HCT116 (cell line): ENCODE measurements at regions not wholly inside any gene's neighbourhood (a gene's known extent, or its start where the extent isn't known, plus 50 kb on each side); places are given as distances from the start of the nearest gene placed in this dataset.

Source experiments
- ATAC-seq: fragments of 200-7000 bp; cut with Tn5 transposase; 2 replicates; pipeline ENCODE4 v1.9.1; 2020; ENCODE audit warnings: mild to moderate bottlenecking, moderate library complexity
- BruUV-seq: library from RNA; stranded (reverse); fragments of 400-500 nt; replicated peaks from 2 replicates; lab custom pipeline; 2021; lab: Mats Ljungman, UMichigan
- CTCF ChIA-PET: fragments of 300-600 bp; sonication (Branson Sonifier 250); formaldehyde crosslinking; loops from one replicate; lab custom pipeline; 2021; ENCODE audit warnings: antibody characterized with exemption; lab: Charles Lee
- POLR2A ChIA-PET: fragments of 300-600, 350-600 bp; sonication (Branson Sonifier 250); formaldehyde crosslinking; loops from one replicate; lab custom pipeline; 2021; ENCODE audit warnings: antibody characterized with exemption; lab: Charles Lee
- RAD21 ChIA-PET, 2 experiments: fragments of 300-600 bp; sonication (Branson Sonifier 250); formaldehyde crosslinking; loops; one replicate each; lab custom pipeline; 2023; ENCODE audit warnings: low total read pairs in 2 of 2; ENCODE audit not compliant: uncharacterized antibody in 2 of 2, unreplicated experiment in 2 of 2, low non-redundant PET in 1 of 2; lab: Charles Lee
- DNase-seq: peaks from one replicate; pipeline ENCODE4 v3.0.0-alpha.2; 2010; ENCODE audit warnings: low read depth, low spot score
- H2AFZ ChIP-seq: fragments of 200-600 bp; shearing (Covaris generic), sonication (generic); 2 replicates; pipeline ENCODE4 v1.6.1; 2017; ENCODE audit warnings: low read depth, mixed run types, mixed read lengths, antibody characterized with exemption, low read length; ENCODE audit not compliant: poor library complexity, severe bottlenecking
- H3K27ac ChIP-seq: 2 replicates; pipeline ENCODE4 v1.5.1; 2012; ENCODE audit warnings: low read depth, low read length
- H3K27me3 ChIP-seq: fragments of 200-600 bp; sonication (generic); 2 replicates; pipeline ENCODE4 v1.6.1; 2016; ENCODE audit warnings: mixed run types, low read length, mixed read lengths; ENCODE audit not compliant: insufficient read depth
- H3K36me3 ChIP-seq, 2 experiments: fragments of 200-500 bp in 1 of 2; fragments of 200-600 bp in 1 of 2; sonication (Bioruptor generic) in 1 of 2; sonication (generic) in 1 of 2; 2 replicates each; pipeline versions ENCODE4 v1.5.1 to v1.6.1; 2014 to 2016; ENCODE audit warnings: low read length in 2 of 2, inconsistent platforms in 1 of 2, mixed read lengths in 1 of 2, mixed run types in 1 of 2; ENCODE audit not compliant: insufficient read depth in 2 of 2, control insufficient read depth in 1 of 2
- H3K4me1 ChIP-seq, 2 experiments: fragments of 200-600 bp in 1 of 2; sonication (generic) in 1 of 2; 2 replicates each; pipeline versions ENCODE4 v1.5.1 to v1.6.1; 2012 to 2017; ENCODE audit warnings: low read length in 2 of 2, inconsistent platforms in 1 of 2, mild to moderate bottlenecking in 1 of 2, mixed read lengths in 1 of 2, mixed run types in 1 of 2, moderate library complexity in 1 of 2; ENCODE audit not compliant: insufficient read depth in 2 of 2, control insufficient read depth in 1 of 2
- H3K4me2 ChIP-seq: fragments of 200-600 bp; sonication (generic); 2 replicates; pipeline ENCODE4 v1.6.1; 2017; ENCODE audit warnings: mixed run types, low read length, mixed read lengths
- H3K4me3 ChIP-seq, 2 experiments: fragments of 200-600 bp in 1 of 2; sonication (generic) in 1 of 2; replicated peaks in 1 of 2; 2 replicates each; pipeline ENCODE4 v1.5.1; 2011 to 2016; ENCODE audit warnings: low read length in 2 of 2, control low read depth in 1 of 2, low read depth in 1 of 2, mild to moderate bottlenecking in 1 of 2, mixed read lengths in 1 of 2, mixed run types in 1 of 2
- H3K79me2 ChIP-seq: fragments of 200-600 bp; sonication (generic); 2 replicates; pipeline ENCODE4 v1.6.1; 2017; ENCODE audit warnings: mild to moderate bottlenecking, mixed run types, low read length, moderate library complexity, mixed read lengths; ENCODE audit not compliant: insufficient read depth
- H3K9ac ChIP-seq: fragments of 200-600 bp; sonication (generic); 2 replicates; pipeline ENCODE4 v1.6.1; 2016; ENCODE audit warnings: low read length, mixed read lengths
- H3K9me2 ChIP-seq: fragments of 200-600 bp; sonication (generic), shearing (Covaris generic); 2 replicates; pipeline ENCODE4 v1.6.1; 2017; ENCODE audit warnings: mixed run types, mild to moderate bottlenecking, moderate library complexity; ENCODE audit not compliant: insufficient read depth
- H3K9me3 ChIP-seq, 2 experiments: fragments of 200-500 bp in 1 of 2; fragments of 200-600 bp in 1 of 2; sonication (Bioruptor generic) in 1 of 2; sonication (generic) in 1 of 2; 2 replicates each; pipeline ENCODE4 v1.6.1; 2014 to 2017; ENCODE audit warnings: low read length in 2 of 2, mixed read lengths in 2 of 2, inconsistent platforms in 1 of 2, low read depth in 1 of 2, mild to moderate bottlenecking in 1 of 2, mixed run types in 1 of 2, moderate library complexity in 1 of 2; ENCODE audit not compliant: control insufficient read depth in 1 of 2, insufficient read depth in 1 of 2
- H4K20me1 ChIP-seq: fragments of 200-600 bp; sonication (generic), shearing (Covaris generic); 2 replicates; pipeline ENCODE4 v1.6.1; 2017; ENCODE audit warnings: mixed run types, mild to moderate bottlenecking, moderate library complexity; ENCODE audit not compliant: insufficient read depth
- FOSL1 ChIP-seq: IDR thresholded peaks from 2 replicates; pipeline ENCODE4 v1.6.1; 2012; ENCODE audit warnings: low read depth
- JUND ChIP-seq: IDR thresholded peaks from 2 replicates; pipeline ENCODE4 v1.6.1; 2012
- intact Hi-C: fragments of 100-400 bp; cut with micrococcal nuclease; formaldehyde crosslinking; loops from 2 replicates; pipeline ENCODE4 v1.10.0; 2022
- TF ChIP-seq, protein P1 (sequence below): IDR thresholded peaks from 2 replicates; pipeline ENCODE4 v1.6.1; 2011; ENCODE audit warnings: mild to moderate bottlenecking, low read length, moderate library complexity; ENCODE audit not compliant: insufficient replicate concordance; ENCODE audit errors: extremely low read depth
- TF ChIP-seq, protein P2 (sequence below), 3 experiments: fragments of 200-600 bp in 1 of 3; sonication (generic) in 1 of 3; IDR thresholded peaks in 2 of 3; conservative IDR thresholded peaks in 1 of 3; 2 replicates each; pipeline ENCODE4 v1.5.1; 2012 to 2017; ENCODE audit warnings: low read depth in 2 of 3, low read length in 2 of 3, antibody characterized with exemption in 1 of 3, borderline replicate concordance in 1 of 3, control low read depth in 1 of 3, mild to moderate bottlenecking in 1 of 3, mixed read lengths in 1 of 3, mixed run types in 1 of 3, moderate library complexity in 1 of 3; ENCODE audit not compliant: insufficient read depth in 1 of 3
- TF ChIP-seq, protein P3 (sequence below): IDR thresholded peaks from 2 replicates; pipeline ENCODE4 v1.6.1; 2012

- no peaks in the 10 kb centered on the region for H3K79me2 ChIP-seq
- no peaks in the 10 kb centered on the region for H3K9me3 ChIP-seq
- RAD21 ChIA-PET = no interaction called here
- POLR2A ChIA-PET = no interaction called here
- TF ChIP-seq FOSL1 (no peak), JUND (no peak)
- TF ChIP-seq, protein P1, sequence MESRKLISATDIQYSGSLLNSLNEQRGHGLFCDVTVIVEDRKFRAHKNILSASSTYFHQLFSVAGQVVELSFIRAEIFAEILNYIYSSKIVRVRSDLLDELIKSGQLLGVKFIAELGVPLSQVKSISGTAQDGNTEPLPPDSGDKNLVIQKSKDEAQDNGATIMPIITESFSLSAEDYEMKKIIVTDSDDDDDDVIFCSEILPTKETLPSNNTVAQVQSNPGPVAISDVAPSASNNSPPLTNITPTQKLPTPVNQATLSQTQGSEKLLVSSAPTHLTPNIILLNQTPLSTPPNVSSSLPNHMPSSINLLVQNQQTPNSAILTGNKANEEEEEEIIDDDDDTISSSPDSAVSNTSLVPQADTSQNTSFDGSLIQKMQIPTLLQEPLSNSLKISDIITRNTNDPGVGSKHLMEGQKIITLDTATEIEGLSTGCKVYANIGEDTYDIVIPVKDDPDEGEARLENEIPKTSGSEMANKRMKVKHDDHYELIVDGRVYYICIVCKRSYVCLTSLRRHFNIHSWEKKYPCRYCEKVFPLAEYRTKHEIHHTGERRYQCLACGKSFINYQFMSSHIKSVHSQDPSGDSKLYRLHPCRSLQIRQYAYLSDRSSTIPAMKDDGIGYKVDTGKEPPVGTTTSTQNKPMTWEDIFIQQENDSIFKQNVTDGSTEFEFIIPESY = no peak
- TF ChIP-seq, protein P2, sequence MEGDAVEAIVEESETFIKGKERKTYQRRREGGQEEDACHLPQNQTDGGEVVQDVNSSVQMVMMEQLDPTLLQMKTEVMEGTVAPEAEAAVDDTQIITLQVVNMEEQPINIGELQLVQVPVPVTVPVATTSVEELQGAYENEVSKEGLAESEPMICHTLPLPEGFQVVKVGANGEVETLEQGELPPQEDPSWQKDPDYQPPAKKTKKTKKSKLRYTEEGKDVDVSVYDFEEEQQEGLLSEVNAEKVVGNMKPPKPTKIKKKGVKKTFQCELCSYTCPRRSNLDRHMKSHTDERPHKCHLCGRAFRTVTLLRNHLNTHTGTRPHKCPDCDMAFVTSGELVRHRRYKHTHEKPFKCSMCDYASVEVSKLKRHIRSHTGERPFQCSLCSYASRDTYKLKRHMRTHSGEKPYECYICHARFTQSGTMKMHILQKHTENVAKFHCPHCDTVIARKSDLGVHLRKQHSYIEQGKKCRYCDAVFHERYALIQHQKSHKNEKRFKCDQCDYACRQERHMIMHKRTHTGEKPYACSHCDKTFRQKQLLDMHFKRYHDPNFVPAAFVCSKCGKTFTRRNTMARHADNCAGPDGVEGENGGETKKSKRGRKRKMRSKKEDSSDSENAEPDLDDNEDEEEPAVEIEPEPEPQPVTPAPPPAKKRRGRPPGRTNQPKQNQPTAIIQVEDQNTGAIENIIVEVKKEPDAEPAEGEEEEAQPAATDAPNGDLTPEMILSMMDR (IDR thresholded peaks at IDR 0.05 in 2 of 3, conservative IDR thresholded peaks at IDR 0.05 in 1 of 3; ENCODE audit: borderline replicate concordance in 1 of 3, insufficient read depth in 1 of 3, low read depth in 2 of 3, low read length in 2 of 3) = no peak
- TF ChIP-seq, protein P3, sequence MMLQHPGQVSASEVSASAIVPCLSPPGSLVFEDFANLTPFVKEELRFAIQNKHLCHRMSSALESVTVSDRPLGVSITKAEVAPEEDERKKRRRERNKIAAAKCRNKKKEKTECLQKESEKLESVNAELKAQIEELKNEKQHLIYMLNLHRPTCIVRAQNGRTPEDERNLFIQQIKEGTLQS = no peak
- DNase-seq (no peak), ATAC-seq (no peak)
- CTCF ChIA-PET = no interaction called here
- H3K36me3 ChIP-seq = no peaks in the 10 kb centered on the region
- intact Hi-C loops = no loop called here
- no peak overlapping the region for H3K27ac ChIP-seq
- no peak overlapping the region for H3K4me2 ChIP-seq
- peaks cover 24% of the 10 kb centered on the region; the same call in 1 of the 2 replicates for H3K27me3 ChIP-seq
- BruUV-seq = no TSS peak
- H2AFZ ChIP-seq = no peak overlapping the region
- no peak overlapping the region for H3K4me3 ChIP-seq
- no peak overlapping the region for H3K9ac ChIP-seq
- H4K20me1 ChIP-seq = no peaks in the 10 kb centered on the region
- H3K9me2 ChIP-seq = no peaks in the 10 kb centered on the region
- H3K4me1 ChIP-seq = no peaks in the 10 kb centered on the region
These were observed 334.2 kb downstream of the MAFB start for GRCh38 chr20:40354880-40355279.
